ENCODE measurements at regions not wholly inside any gene's neighbourhood (a gene's known extent, or its start where the extent isn't known, plus 50 kb on each side); places are given as distances from the start of the nearest gene placed in this dataset.

- no peak overlapping the region for H3K4me3 ChIP-seq (ENCODE audit: low read depth, low read length)
- TF ChIP-seq CTCF (IDR thresholded peaks at IDR 0.05; ENCODE audit: control insufficient read depth, extremely low read depth, insufficient read depth) = no peak
- DNase-seq (ENCODE audit: low read depth) = no peak
Measured at GRCh38 chr4:165635381-165635780, 237.7 kb upstream of the TLL1 start.

GRCh38 chr4:165635951-165636350 lies 237.1 kb upstream of the TLL1 start:
- TF ChIP-seq CTCF (IDR thresholded peaks at IDR 0.05; ENCODE audit: control insufficient read depth, extremely low read depth, insufficient read depth) = no peak
- no peak for DNase-seq (ENCODE audit: low read depth)

GRCh38 chr4:165651901-165652300 lies 221.1 kb upstream of the TLL1 start:
- no peak for TF ChIP-seq CTCF (IDR thresholded peaks at IDR 0.05; ENCODE audit: control insufficient read depth, extremely low read depth, insufficient read depth)
- no peak for DNase-seq (ENCODE audit: low read depth)
- no peak overlapping the region for H3K4me3 ChIP-seq (ENCODE audit: low read depth, low read length)

More at GRCh38 chr4:165635951-165636350, 237.1 kb upstream of the TLL1 start:
- no peak overlapping the region for H3K4me3 ChIP-seq (ENCODE audit: low read depth, low read length)

- no peak for TF ChIP-seq CTCF (IDR thresholded peaks at IDR 0.05; ENCODE audit: control insufficient read depth, extremely low read depth, insufficient read depth)
- no peak for DNase-seq (ENCODE audit: low read depth)
- H3K4me3 ChIP-seq (ENCODE audit: low read depth, low read length) = no peak overlapping the region
Measured at GRCh38 chr4:165654556-165654955, 218.5 kb upstream of the TLL1 start.

- H3K4me3 ChIP-seq (ENCODE audit: low read depth, low read length) = no peak overlapping the region
- no peak for DNase-seq (ENCODE audit: low read depth)
- TF ChIP-seq CTCF (IDR thresholded peaks at IDR 0.05; ENCODE audit: control insufficient read depth, extremely low read depth, insufficient read depth) = no peak
Measured at GRCh38 chr4:165656399-165656798, 216.6 kb upstream of the TLL1 start.

GRCh38 chr4:165656829-165657490 lies 216.1 kb upstream of the TLL1 start:
- TF ChIP-seq CTCF (IDR thresholded peaks at IDR 0.05; ENCODE audit: control insufficient read depth, extremely low read depth, insufficient read depth) = no peak
- DNase-seq (ENCODE audit: low read depth) = peak; percentile 62

GRCh38 chr4:165662341-165662740 lies 210.7 kb upstream of the TLL1 start:
- H3K4me3 ChIP-seq (ENCODE audit: low read depth, low read length) = no peak overlapping the region
- no peak for DNase-seq (ENCODE audit: low read depth)
- no peak for TF ChIP-seq CTCF (IDR thresholded peaks at IDR 0.05; ENCODE audit: control insufficient read depth, extremely low read depth, insufficient read depth)

More at GRCh38 chr4:165656829-165657490, 216.1 kb upstream of the TLL1 start:
- H3K4me3 ChIP-seq (ENCODE audit: low read depth, low read length) = no peak overlapping the region

Measured in LNCaP clone FGC (cell line).